ENCODE measurements at regions not wholly inside any gene's neighbourhood (a gene's known extent, or its start where the extent isn't known, plus 50 kb on each side); places are given as distances from the start of the nearest gene placed in this dataset.

GRCh38 chr3:56942523-56942922 is 117.9 kb upstream of the SPATA12 start:
- TF ChIP-seq CTCF (IDR thresholded peaks at IDR 0.05; ENCODE audit: low read depth, low read length) (no peak), EZH2phosphoT487 (IDR thresholded peaks at IDR 0.05; ENCODE audit: low read depth) (no peak)
- H3K4me3 ChIP-seq (ENCODE audit: low read length): peak overlapping the region; percentile 24; the same call in 1 of the 2 replicates
- peak overlapping the region; percentile 60 for H3K4me2 ChIP-seq (ENCODE audit: low read length)
- H2AFZ ChIP-seq (ENCODE audit: low read depth, low read length): no peak overlapping the region
- H4K20me1 ChIP-seq (ENCODE audit: insufficient read depth, low read length): no peaks in the 10 kb centered on the region
- H3K9me3 ChIP-seq (ENCODE audit: insufficient read depth, low read length): no peaks in the 10 kb centered on the region
- peaks cover 36% of the 10 kb centered on the region for H3K4me1 ChIP-seq (ENCODE audit: low read length)
- H3K9ac ChIP-seq (ENCODE audit: low read length): no peak overlapping the region
- no peak overlapping the region for H3K27ac ChIP-seq (ENCODE audit: low read length)
- H3K36me3 ChIP-seq (replicated peaks; ENCODE audit: low read depth, low read length): no peaks in the 10 kb centered on the region
- H3K79me2 ChIP-seq (ENCODE audit: low read length): no peaks in the 10 kb centered on the region
- peaks cover 22% of the 10 kb centered on the region for H3K27me3 ChIP-seq (ENCODE audit: low read depth, low read length)

DNA sequence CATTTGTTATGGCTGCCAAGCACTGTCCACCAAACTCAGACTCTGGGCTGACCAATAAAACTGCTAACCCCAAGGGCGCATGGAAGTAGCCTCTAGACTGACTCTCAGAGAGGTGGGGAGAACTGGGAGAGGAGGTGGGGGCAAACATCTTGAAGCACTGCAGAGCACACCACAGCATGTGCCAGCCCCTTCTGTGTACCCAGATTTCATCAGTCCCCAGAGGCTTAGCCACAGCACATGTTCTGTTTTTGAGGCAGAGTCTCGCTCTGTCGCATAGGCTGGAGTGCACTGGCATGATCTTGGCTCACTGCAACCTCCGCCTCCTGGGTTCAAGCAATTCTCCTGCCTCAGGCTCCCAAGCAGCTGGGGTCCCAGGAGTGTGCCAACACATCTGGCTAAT is 119.5 kb upstream of the SPATA12 start:
- peak overlapping the region; percentile 37 for H3K4me2 ChIP-seq (ENCODE audit: low read length)
- H3K9me3 ChIP-seq (ENCODE audit: insufficient read depth, low read length): no peaks in the 10 kb centered on the region
- no peaks in the 10 kb centered on the region for H3K79me2 ChIP-seq (ENCODE audit: low read length)
- no peak overlapping the region for H3K27ac ChIP-seq (ENCODE audit: low read length)
- H3K27me3 ChIP-seq (ENCODE audit: low read depth, low read length): peaks cover 27% of the 10 kb centered on the region
- TF ChIP-seq CTCF (IDR thresholded peaks at IDR 0.05; ENCODE audit: low read depth, low read length): no peak
- no peak for TF ChIP-seq EZH2phosphoT487 (IDR thresholded peaks at IDR 0.05; ENCODE audit: low read depth)
- H4K20me1 ChIP-seq (ENCODE audit: insufficient read depth, low read length): no peaks in the 10 kb centered on the region
- no peak overlapping the region for H3K9ac ChIP-seq (ENCODE audit: low read length)
- H3K4me3 ChIP-seq (ENCODE audit: low read length): no peak overlapping the region
- peaks cover 42% of the 10 kb centered on the region for H3K4me1 ChIP-seq (ENCODE audit: low read length)
- no peaks in the 10 kb centered on the region for H3K36me3 ChIP-seq (replicated peaks; ENCODE audit: low read depth, low read length)
- no peak overlapping the region for H2AFZ ChIP-seq (ENCODE audit: low read depth, low read length)

- Histone ChIP-seq H3K27ac (ENCODE audit: low read length) (no peak overlapping the region), H2AFZ (ENCODE audit: low read depth, low read length) (no peak overlapping the region), H4K20me1 (ENCODE audit: insufficient read depth, low read length) (no peaks in the 10 kb centered on the region), H3K36me3 (replicated peaks; ENCODE audit: low read depth, low read length) (no peaks in the 10 kb centered on the region), H3K9ac (ENCODE audit: low read length) (no peak overlapping the region), H3K9me3 (ENCODE audit: insufficient read depth, low read length) (no peaks in the 10 kb centered on the region), H3K4me1 (ENCODE audit: low read length) (peaks cover 42% of the 10 kb centered on the region), H3K79me2 (ENCODE audit: low read length) (no peaks in the 10 kb centered on the region), H3K4me2 (ENCODE audit: low read length) (peak overlapping the region; percentile 37; the same call in 1 of the 2 replicates), H3K4me3 (ENCODE audit: low read length) (no peak overlapping the region), H3K27me3 (ENCODE audit: low read depth, low read length) (peaks cover 30% of the 10 kb centered on the region)
- no peak for TF ChIP-seq CTCF (IDR thresholded peaks at IDR 0.05; ENCODE audit: low read depth, low read length)
- no peak for TF ChIP-seq EZH2phosphoT487 (IDR thresholded peaks at IDR 0.05; ENCODE audit: low read depth)
Measured at GRCh38 chr3:56940321-56940720, 120.1 kb upstream of the SPATA12 start.

DNA sequence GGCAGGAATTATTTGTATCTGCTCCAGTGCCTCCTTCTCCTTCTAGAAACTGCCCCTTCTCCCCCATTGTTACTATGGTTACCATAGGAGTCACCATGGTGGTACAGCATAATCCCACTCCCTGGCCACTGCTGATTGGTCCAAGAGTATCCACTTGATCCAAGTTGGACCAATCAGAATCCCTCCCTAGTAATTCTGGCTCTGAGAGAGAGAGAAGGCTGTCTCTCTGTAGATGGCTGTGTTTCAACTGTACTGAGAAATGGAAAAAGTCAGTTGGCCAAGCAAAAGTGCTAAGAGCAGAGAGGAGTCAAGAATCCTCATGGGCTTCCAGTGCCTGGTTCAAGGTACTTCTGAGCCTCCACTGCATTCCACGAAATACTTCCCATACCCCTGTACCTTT is 120.6 kb upstream of the SPATA12 start:
- no peaks in the 10 kb centered on the region for H3K9me3 ChIP-seq (ENCODE audit: insufficient read depth, low read length)
- peaks cover 30% of the 10 kb centered on the region for H3K27me3 ChIP-seq (ENCODE audit: low read depth, low read length)
- no peak overlapping the region for H3K9ac ChIP-seq (ENCODE audit: low read length)
- no peaks in the 10 kb centered on the region for H3K36me3 ChIP-seq (replicated peaks; ENCODE audit: low read depth, low read length)
- TF ChIP-seq EZH2phosphoT487 (IDR thresholded peaks at IDR 0.05; ENCODE audit: low read depth) (no peak), CTCF (IDR thresholded peaks at IDR 0.05; ENCODE audit: low read depth, low read length) (no peak)
- H3K27ac ChIP-seq (ENCODE audit: low read length): no peak overlapping the region
- H3K4me2 ChIP-seq (ENCODE audit: low read length): no peak overlapping the region
- H3K4me1 ChIP-seq (ENCODE audit: low read length): peaks cover 42% of the 10 kb centered on the region
- H3K4me3 ChIP-seq (ENCODE audit: low read length): no peak overlapping the region
- H2AFZ ChIP-seq (ENCODE audit: low read depth, low read length): no peak overlapping the region
- H3K79me2 ChIP-seq (ENCODE audit: low read length): no peaks in the 10 kb centered on the region
- no peaks in the 10 kb centered on the region for H4K20me1 ChIP-seq (ENCODE audit: insufficient read depth, low read length)
